ENCODE measurements at regions not wholly inside any gene's neighbourhood (a gene's known extent, or its start where the extent isn't known, plus 50 kb on each side); places are given as distances from the start of the nearest gene placed in this dataset.

DNA sequence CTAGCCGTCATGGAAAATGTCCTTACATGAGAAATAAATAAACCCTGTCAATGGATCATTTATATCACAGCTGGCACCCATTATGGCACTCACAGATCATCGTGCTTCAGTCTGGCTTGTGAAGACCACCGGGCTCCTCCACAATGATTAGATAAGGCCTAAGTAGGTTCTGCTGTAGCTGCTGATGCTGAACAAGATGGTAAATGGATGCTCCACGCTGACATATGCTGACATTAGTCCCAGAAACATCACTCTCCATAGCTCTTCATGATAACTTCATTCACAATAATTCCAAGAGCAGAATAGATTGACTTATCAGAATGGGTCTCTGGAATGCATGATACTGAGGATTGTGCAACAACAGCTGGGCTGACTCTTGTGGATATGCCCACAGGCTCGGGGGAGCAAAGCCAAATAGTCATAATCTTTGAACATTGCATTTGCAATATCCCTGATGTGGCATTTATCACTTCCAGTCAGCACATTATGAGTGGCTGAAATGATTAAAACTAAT, 63.8 kb upstream of the RXFP2 start:
- 0 out of 22 replicates have a peak, but pooled peaks of 1 of the 11 experiments have one; percentile 17 for TF ChIP-seq Cebpa-rat (IDR thresholded peaks at IDR 0.05)

DNA sequence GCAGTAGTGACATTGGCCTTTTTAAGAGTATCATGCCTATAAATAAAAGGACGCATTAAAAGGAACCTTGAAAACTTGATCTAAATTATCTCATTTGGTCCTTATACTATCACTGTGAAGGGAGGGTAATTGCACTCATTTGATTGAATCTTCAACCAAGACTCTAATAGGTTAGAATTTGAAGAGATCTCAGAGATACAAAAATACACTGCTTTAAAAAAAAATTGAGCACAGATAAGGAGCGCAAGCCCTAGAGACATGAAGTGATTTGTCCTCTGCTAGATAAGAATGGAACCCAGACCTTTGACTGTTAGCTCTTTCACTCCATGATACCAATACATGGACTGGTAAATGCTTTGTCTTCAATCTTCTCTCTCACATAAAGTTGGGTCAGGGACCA, 58.2 kb upstream of the RXFP2 start:
- no peak overlapping the region for H3K4me2 ChIP-seq
- H3K36me3 ChIP-seq, result no peaks in the 10 kb centered on the region
- no peaks in the 10 kb centered on the region for H3K27me3 ChIP-seq
- H3K27ac ChIP-seq, result no peak overlapping the region
- H3K4me1 ChIP-seq, result no peaks in the 10 kb centered on the region
- H4K20me1 ChIP-seq, result no peaks in the 10 kb centered on the region
- no peak overlapping the region for H3K9ac ChIP-seq
- H3K9me3 ChIP-seq (replicated peaks in 1 of 11), result peaks cover 0 to 35% (median 0%) of the 10 kb centered on the region in 11 experiments; a peak in 9 of 22 replicates
- no peak for TF ChIP-seq Cebpa-rat (IDR thresholded peaks at IDR 0.05)
- no peak overlapping the region for H3K4me3 ChIP-seq

More for the DNA sequence above, 63.8 kb upstream of the RXFP2 start:
- Histone ChIP-seq H3K4me3 (no peak overlapping the region), H3K4me2 (no peak overlapping the region), H3K9me3 (replicated peaks in 1 of 11) (peaks cover 0 to 4% (median 0%) of the 10 kb centered on the region in 11 experiments; a peak in 3 of 22 replicates), H3K27me3 (no peaks in the 10 kb centered on the region), H4K20me1 (no peaks in the 10 kb centered on the region), H3K36me3 (no peaks in the 10 kb centered on the region), H3K27ac (no peak overlapping the region), H3K9ac (no peak overlapping the region), H3K4me1 (no peaks in the 10 kb centered on the region; a peak in 1 of 20 replicates)

DNA sequence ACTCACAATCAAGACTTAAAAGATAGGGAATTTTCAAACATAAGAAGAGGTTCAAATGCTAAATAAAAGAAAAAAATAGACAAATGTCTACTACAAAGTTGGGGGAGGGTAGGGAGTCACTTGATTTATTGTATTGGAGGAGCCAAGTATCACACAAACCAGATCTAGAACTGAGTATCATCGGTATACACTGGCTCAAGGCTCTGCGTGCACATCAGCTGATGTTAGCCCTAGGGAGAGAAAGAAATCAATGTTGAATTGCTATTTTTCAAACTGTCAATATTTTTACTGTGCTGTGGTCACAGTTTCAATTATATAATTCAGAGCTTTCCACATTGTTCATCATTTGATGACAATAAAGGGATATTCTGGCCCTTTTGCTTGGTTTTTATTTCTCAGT, 54.9 kb upstream of the RXFP2 start:
- TF ChIP-seq Cebpa-rat (IDR thresholded peaks at IDR 0.05), result no peak
- no peaks in the 10 kb centered on the region for H3K27me3 ChIP-seq
- peaks cover 0 to 34% (median 0%) of the 10 kb centered on the region in 11 experiments; a peak in 9 of 22 replicates for H3K9me3 ChIP-seq (replicated peaks in 1 of 11)
- H3K4me3 ChIP-seq, result no peak overlapping the region
- H3K27ac ChIP-seq, result no peak overlapping the region
- no peak overlapping the region for H3K4me2 ChIP-seq
- H3K4me1 ChIP-seq, result no peaks in the 10 kb centered on the region
- H3K9ac ChIP-seq, result no peak overlapping the region
- no peaks in the 10 kb centered on the region for H4K20me1 ChIP-seq
- no peaks in the 10 kb centered on the region for H3K36me3 ChIP-seq

DNA sequence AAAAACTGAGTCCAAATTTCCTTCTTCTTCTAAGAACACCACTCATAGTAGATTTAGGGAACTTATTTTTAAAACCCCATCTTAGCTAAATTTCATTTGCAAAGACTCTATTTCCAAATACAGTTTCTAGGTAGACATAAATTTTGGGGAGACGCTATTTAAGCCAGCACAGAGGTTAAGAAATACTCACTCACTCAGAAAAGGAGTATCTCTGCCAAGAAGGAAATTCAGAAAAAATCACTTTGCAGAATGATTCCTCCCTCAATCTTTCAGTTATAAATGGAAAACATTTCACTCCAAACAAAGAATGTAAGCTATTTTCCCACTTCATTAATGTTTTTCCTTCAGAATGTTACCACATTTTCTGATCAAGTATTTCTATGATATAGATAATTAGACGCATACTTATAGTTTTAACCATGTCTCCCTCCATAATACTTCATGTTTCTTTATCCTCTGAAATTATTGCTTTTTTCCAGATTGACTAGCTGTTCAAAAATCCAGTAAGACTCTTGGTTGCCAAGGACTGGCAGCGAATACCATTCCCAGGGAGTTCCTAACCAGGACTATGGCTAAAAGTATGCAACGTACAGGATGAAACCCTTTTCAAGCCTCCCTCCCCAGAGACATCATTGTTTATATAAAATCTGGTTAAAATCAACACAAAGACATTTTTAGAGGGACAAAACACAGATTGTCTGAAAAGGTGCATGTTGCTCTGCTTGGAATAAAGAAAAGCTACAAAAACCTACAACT, 52.5 kb upstream of the RXFP2 start:
- H3K4me3 ChIP-seq, result no peak overlapping the region
- H3K9me3 ChIP-seq (replicated peaks in 1 of 11), result peaks cover 0 to 28% (median 0%) of the 10 kb centered on the region in 11 experiments; a peak in 9 of 22 replicates
- H3K36me3 ChIP-seq, result no peaks in the 10 kb centered on the region
- no peaks in the 10 kb centered on the region for H3K4me1 ChIP-seq
- no peak overlapping the region for H3K4me2 ChIP-seq
- H3K27ac ChIP-seq, result no peak overlapping the region
- H3K9ac ChIP-seq, result no peak overlapping the region
- H3K27me3 ChIP-seq, result no peaks in the 10 kb centered on the region
- H4K20me1 ChIP-seq, result no peaks in the 10 kb centered on the region
- TF ChIP-seq Cebpa-rat (IDR thresholded peaks at IDR 0.05), result no peak
